GM12878 (cell line): ENCODE measurements at regions not wholly inside any gene's neighbourhood (a gene's known extent, or its start where the extent isn't known, plus 50 kb on each side); places are given as distances from the start of the nearest gene placed in this dataset.

ENCODE experiments used
- ATAC-seq: fragments of 200-7000 bp; cut with Tn5 transposase; 3 replicates; pipeline ENCODE4 v1.9.1; 2020; ENCODE audit warnings: mild to moderate bottlenecking, moderate library complexity
- BruUV-seq: library from RNA; stranded (reverse); fragments of 400-500 nt; replicated peaks from 2 replicates; lab custom pipeline; 2021; lab: Mats Ljungman, UMichigan
- CTCF ChIA-PET: fragments of 300-600 bp; sonication (Branson Sonifier 250); formaldehyde crosslinking; extraction: SDS; loops from one replicate; lab custom pipeline; 2021; ENCODE audit warnings: inconsistent platforms; lab: Yijun Ruan, JAX
- POLR2A ChIA-PET: fragments of 350-600 bp; formaldehyde crosslinking; extraction: SDS; loops from one replicate; lab custom pipeline; 2021; ENCODE audit warnings: inconsistent platforms; lab: Charles Lee
- RAD21 ChIA-PET: fragments of 300-600 bp; sonication (Branson Sonifier 250); formaldehyde crosslinking; loops from one replicate; lab custom pipeline; 2023; ENCODE audit warnings: antibody characterized with exemption; ENCODE audit not compliant: unreplicated experiment; lab: Charles Lee
- SMC1A ChIA-PET: fragments of 300-600 bp; sonication (Branson Sonifier 250); formaldehyde crosslinking; loops from one replicate; lab custom pipeline; 2023; ENCODE audit not compliant: unreplicated experiment, uncharacterized antibody; lab: Charles Lee
- DNase-seq: peaks from one replicate; pipeline ENCODE4 v3.0.0-alpha.2; 2011; ENCODE audit warnings: low read depth, low spot score
- FAIRE-seq: peaks from 3 replicates; lab custom pipeline; 2011; peaks lifted over from hg19 to GRCh38; lab: Jason Lieb, UNC
- H2AFZ ChIP-seq: 2 replicates; pipeline ENCODE4 v1.6.0; 2011; ENCODE audit warnings: low read depth, low read length, control low read depth; ENCODE audit not compliant: control insufficient read depth
- H3K27ac ChIP-seq: 2 replicates; pipeline ENCODE4 v1.5.1; 2011; ENCODE audit warnings: control low read depth; ENCODE audit not compliant: control insufficient read depth, insufficient read depth
- H3K27me3 ChIP-seq, 2 experiments: replicated peaks in 1 of 2; 2 replicates each; pipeline versions ENCODE4 v1.6.0 to v1.6.1; 2011; ENCODE audit warnings: low read length in 1 of 2; ENCODE audit not compliant: control insufficient read depth in 2 of 2, insufficient read depth in 2 of 2
- H3K36me3 ChIP-seq, 2 experiments: 2 replicates each; pipeline ENCODE4 v1.5.1; 2011; ENCODE audit warnings: low read length in 1 of 2; ENCODE audit not compliant: control insufficient read depth in 2 of 2, insufficient read depth in 2 of 2
- H3K4me1 ChIP-seq: 2 replicates; pipeline ENCODE4 v1.6.1; 2011; ENCODE audit warnings: mild to moderate bottlenecking, low read length, moderate library complexity, mixed read lengths; ENCODE audit not compliant: control insufficient read depth, insufficient read depth
- H3K4me2 ChIP-seq: 2 replicates; pipeline ENCODE4 v1.6.0; 2011; ENCODE audit warnings: control low read depth; ENCODE audit not compliant: control insufficient read depth, insufficient read depth
- H3K4me3 ChIP-seq: fragments of 200-600 bp; sonication (generic); 2 replicates; pipeline ENCODE4 v1.5.1; 2016
- H3K79me2 ChIP-seq: 2 replicates; pipeline ENCODE4 v1.6.0; 2011; ENCODE audit warnings: low read length; ENCODE audit not compliant: control insufficient read depth, insufficient read depth
- H3K9ac ChIP-seq: 2 replicates; pipeline ENCODE4 v1.8.0; 2011; ENCODE audit warnings: low read length, control low read depth, mixed read lengths; ENCODE audit not compliant: control insufficient read depth, insufficient read depth
- H3K9me3 ChIP-seq: replicated peaks from 3 replicates; pipeline ENCODE4 v1.5.1; 2011; ENCODE audit warnings: mild to moderate bottlenecking, low read length; ENCODE audit not compliant: control insufficient read depth, insufficient read depth
- H4K20me1 ChIP-seq: 2 replicates; pipeline ENCODE4 v1.6.0; 2011; ENCODE audit not compliant: control insufficient read depth, insufficient read depth
- BCL3 ChIP-seq: IDR thresholded peaks from 2 replicates; pipeline ENCODE4 v1.6.1; 2011; ENCODE audit warnings: borderline replicate concordance, low read depth, mild to moderate bottlenecking, moderate library complexity, low read length; ENCODE audit not compliant: insufficient read depth, poor library complexity, severe bottlenecking
- E4F1 ChIP-seq: fragments of 450-650 bp; IDR thresholded peaks from 2 replicates; pipeline ENCODE4 v1.6.1; 2018; ENCODE audit warnings: borderline replicate concordance, mild to moderate bottlenecking; ENCODE audit not compliant: partially characterized antibody
- ELK1 ChIP-seq: IDR thresholded peaks from 2 replicates; pipeline ENCODE4 v1.6.1; 2012; ENCODE audit warnings: low read depth, low read length, improper control_type of control experiment
- ESRRA ChIP-seq: IDR thresholded peaks from 2 replicates; pipeline ENCODE4 v1.6.1; 2012; ENCODE audit warnings: mild to moderate bottlenecking, low read length, improper control_type of control experiment
- HDGF ChIP-seq: fragments of 450-650 bp; IDR thresholded peaks from 2 replicates; pipeline ENCODE4 v1.6.1; 2016; ENCODE audit warnings: antibody characterized with exemption
- IKZF1 ChIP-seq: fragments of 450-650 bp; conservative IDR thresholded peaks from 2 replicates; pipeline ENCODE4 v1.6.1; 2017; ENCODE audit warnings: antibody characterized with exemption, mild to moderate bottlenecking
- MYB ChIP-seq: fragments of 150-350 bp; IDR thresholded peaks from 2 replicates; pipeline ENCODE4 v1.6.1; 2014; ENCODE audit warnings: mild to moderate bottlenecking, low read depth, low read length, borderline replicate concordance
- MYC ChIP-seq: IDR thresholded peaks from 2 replicates; pipeline ENCODE4 v1.6.1; 2011; ENCODE audit warnings: mild to moderate bottlenecking, low read length, moderate library complexity, inconsistent platforms; ENCODE audit not compliant: insufficient read depth, insufficient replicate concordance, insufficient read length, severe bottlenecking
- PML ChIP-seq: IDR thresholded peaks from 2 replicates; pipeline ENCODE4 v1.6.1; 2012; ENCODE audit warnings: low read length, inconsistent platforms
- RCOR1 ChIP-seq: conservative IDR thresholded peaks from 2 replicates; pipeline ENCODE4 v1.6.1; 2012; ENCODE audit warnings: low read depth, low read length, improper control_type of control experiment
- RELB ChIP-seq: fragments of 450-650 bp; IDR thresholded peaks from 2 replicates; pipeline ENCODE4 v1.6.1; 2017; ENCODE audit warnings: low read depth, mild to moderate bottlenecking, moderate library complexity
- SUPT20H ChIP-seq: IDR thresholded peaks from 2 replicates; pipeline ENCODE4 v1.6.1; 2011; ENCODE audit warnings: low read depth, mild to moderate bottlenecking, low read length, moderate library complexity, borderline replicate concordance; ENCODE audit not compliant: control insufficient read depth
- ZBTB33 ChIP-seq: fragments of 450-650 bp; IDR thresholded peaks from 2 replicates; pipeline ENCODE4 v1.6.1; 2017; ENCODE audit warnings: mild to moderate bottlenecking
- ZZZ3 ChIP-seq: IDR thresholded peaks from 2 replicates; pipeline ENCODE4 v1.6.1; 2011; ENCODE audit warnings: low read depth; ENCODE audit not compliant: control insufficient read depth, insufficient read length
- WGBS: methylation state at CpG from one replicate; pipeline ENCODE4 v1.1.6; 2016; ENCODE audit warnings: low lambda C conversion rate; ENCODE audit not compliant: insufficient replicate concordance, insufficient coverage; ENCODE audit errors: missing lambda C conversion rate; 5-methylcytosine and 5-hydroxymethylcytosine counted together
- in situ Hi-C: fragments of 300-500 bp; cut with MboI; formaldehyde crosslinking; loops from 9 replicates; pipeline ENCODE4 v1.14.3; 2018; ENCODE audit warnings: mixed read lengths
- intact Hi-C: fragments of 100-400 bp; cut with micrococcal nuclease; formaldehyde crosslinking; loops from one replicate; pipeline ENCODE4 v1.14.2; 2022; ENCODE audit not compliant: unreplicated experiment

GRCh38 chr5:25614466-25614865, 969.7 kb upstream of the CDH10 start:
- whole genome bisulfite sequencing = 46% methylated on average over 17 of the region's 22 CpGs
- in situ Hi-C loops (no loop called here), intact Hi-C loops (no loop called here)
- no peaks in the 10 kb centered on the region for H4K20me1 ChIP-seq
- H2AFZ ChIP-seq = no peak overlapping the region
- H3K79me2 ChIP-seq = no peaks in the 10 kb centered on the region
- H3K4me3 ChIP-seq = no peak overlapping the region
- SMC1A ChIA-PET = no interaction called here
- RAD21 ChIA-PET = no interaction called here
- FAIRE-seq (no peak), ATAC-seq (no peak), DNase-seq (no peak)
- no TSS peak for BruUV-seq
- POLR2A ChIA-PET = no interaction called here
- no peaks in the 10 kb centered on the region for H3K4me1 ChIP-seq
- H3K36me3 ChIP-seq = no peaks in the 10 kb centered on the region
- no peak overlapping the region for H3K4me2 ChIP-seq
- no peaks in the 10 kb centered on the region for H3K9me3 ChIP-seq
- CTCF ChIA-PET = no interaction called here
- H3K27me3 ChIP-seq = no peaks in the 10 kb centered on the region
- no peak overlapping the region for H3K27ac ChIP-seq
- no peak overlapping the region for H3K9ac ChIP-seq
- TF ChIP-seq ZZZ3 (no peak), ELK1 (no peak), RCOR1 (no peak), RELB (no peak), MYC (no peak), ESRRA (no peak), PML (no peak), BCL3 (no peak), HDGF (no peak), IKZF1 (no peak), MYB (no peak), E4F1 (no peak), ZBTB33 (no peak), SUPT20H (no peak)
